GM20000 (cell line): ENCODE measurements at regions not wholly inside any gene's neighbourhood (a gene's known extent, or its start where the extent isn't known, plus 50 kb on each side); places are given as distances from the start of the nearest gene placed in this dataset.

Source experiments
- DNase-seq: peaks from one replicate; pipeline ENCODE4 v3.0.0; 2012; ENCODE audit warnings: low spot score
- CTCF ChIP-seq: IDR thresholded peaks from 2 replicates; pipeline ENCODE4 v1.5.1; 2012; ENCODE audit warnings: mild to moderate bottlenecking, control low read depth; ENCODE audit errors: extremely low read depth, missing control alignments

- no peak for TF ChIP-seq CTCF
- no peak for DNase-seq
Observed at GRCh38 chr15:38147246-38147645, 105.4 kb upstream of the SPRED1 start.

DNA sequence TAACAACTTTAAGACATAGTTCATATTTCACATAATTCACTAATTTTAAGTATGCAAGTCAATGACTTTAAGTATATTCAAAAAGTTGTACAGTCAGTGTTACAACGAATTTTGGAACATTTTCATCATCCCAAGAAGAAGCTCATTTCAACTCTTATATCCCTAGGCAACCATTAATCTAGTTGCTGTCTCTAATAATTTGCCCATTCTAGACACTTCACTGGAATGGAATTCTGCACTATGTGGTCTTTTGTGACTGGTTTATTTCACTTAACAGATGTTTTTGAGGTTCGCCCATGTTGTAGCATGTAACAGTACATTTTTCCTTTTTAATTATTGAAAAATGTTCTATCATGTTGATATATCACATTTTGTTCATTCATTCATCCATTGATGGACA, 104.2 kb upstream of the SPRED1 start:
- DNase-seq = no peak
- no peak for TF ChIP-seq CTCF

GRCh38 chr15:38149315-38149714, 103.3 kb upstream of the SPRED1 start:
- TF ChIP-seq CTCF = no peak
- no peak for DNase-seq

DNA sequence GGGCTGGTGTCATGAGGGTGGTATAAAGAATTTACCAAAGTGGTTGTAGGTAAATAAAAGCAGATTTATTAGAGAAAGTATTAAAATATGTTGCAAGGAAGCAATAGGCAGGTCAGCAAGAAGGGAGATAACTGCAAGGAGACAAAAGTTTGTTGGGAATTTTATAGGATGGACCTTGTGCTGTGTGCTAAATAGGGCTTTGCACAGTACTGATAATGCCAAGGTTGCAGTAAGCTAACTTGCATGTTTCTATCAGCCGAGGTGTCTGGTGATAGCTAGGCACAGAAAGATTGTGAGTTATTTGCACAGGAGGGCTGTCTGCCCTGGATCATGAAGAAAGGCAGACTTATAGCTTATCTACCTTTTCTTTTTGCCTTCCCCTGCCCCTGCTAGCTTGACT, 102.5 kb upstream of the SPRED1 start:
- TF ChIP-seq CTCF = no peak
- no peak for DNase-seq

- no peak for DNase-seq
- TF ChIP-seq CTCF = no peak
Observed at GRCh38 chr15:38150794-38151193, 101.8 kb upstream of the SPRED1 start.

- no peak for DNase-seq
- TF ChIP-seq CTCF = no peak
Observed at GRCh38 chr15:38153781-38154180, 98.9 kb upstream of the SPRED1 start.

DNA sequence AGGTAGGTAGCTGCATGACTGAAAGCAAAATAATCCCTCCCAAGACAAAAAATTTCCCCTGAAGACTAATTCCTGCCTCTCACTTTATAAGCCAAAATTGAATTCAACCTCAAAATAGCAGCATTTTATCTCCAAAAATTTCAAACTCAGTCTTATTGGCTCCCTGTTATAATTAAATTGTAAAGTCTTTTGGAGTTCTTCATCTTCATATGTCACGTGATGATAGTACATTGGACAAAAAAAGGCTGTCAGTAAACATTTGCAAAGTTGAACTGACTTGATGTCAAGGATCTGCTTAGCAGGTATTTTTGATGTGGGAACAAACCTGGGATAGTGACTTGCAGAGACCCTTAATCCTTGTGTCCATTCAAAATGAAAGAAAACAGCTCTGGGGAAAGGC, 98.4 kb upstream of the SPRED1 start:
- TF ChIP-seq CTCF = no peak
- DNase-seq = no peak
